ENCODE measurements at regions not wholly inside any gene's neighbourhood (a gene's known extent, or its start where the extent isn't known, plus 50 kb on each side); places are given as distances from the start of the nearest gene placed in this dataset.

DNA sequence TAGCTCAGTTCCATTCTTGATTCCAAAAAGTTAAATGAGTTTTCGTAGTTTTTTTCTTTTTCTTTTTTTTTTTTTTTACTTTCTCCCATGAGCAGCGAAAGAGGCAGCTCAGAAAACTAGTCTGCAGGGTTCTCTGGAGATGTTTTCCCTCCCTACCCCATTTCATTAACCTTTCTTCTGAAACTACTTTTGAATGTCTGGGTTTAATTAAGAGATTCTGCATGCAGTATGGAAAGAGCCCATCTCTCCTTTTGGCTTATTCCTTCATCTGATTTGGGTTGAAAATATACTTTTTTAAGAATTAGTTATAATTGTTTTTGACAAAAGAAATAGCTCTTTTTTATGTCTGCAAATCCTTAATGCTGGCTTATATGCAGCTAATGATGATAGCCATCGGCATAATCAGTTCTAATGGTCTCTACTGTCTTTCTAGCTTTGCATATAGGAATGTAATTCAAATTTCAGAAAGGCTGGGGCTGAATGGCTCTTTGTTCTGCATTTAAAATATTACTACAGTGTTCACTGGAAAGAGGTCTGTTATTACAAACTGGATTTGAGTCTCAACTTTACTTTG lies 265.3 kb downstream of the FAT3 start:
- TF ChIP-seq POLR2A (IDR thresholded peaks at IDR 0.05; ENCODE audit: low read depth, low read length) (no peak), TAF1 (IDR thresholded peaks at IDR 0.05; ENCODE audit: borderline replicate concordance, low read depth, low read length) (no peak)
